Astrocyte (in vitro differentiated cells and primary cell): ENCODE measurements at regions not wholly inside any gene's neighbourhood (a gene's known extent, or its start where the extent isn't known, plus 50 kb on each side); places are given as distances from the start of the nearest gene placed in this dataset.
"Not testable (repeated sequence)": the region's sequence is repeated elsewhere in the genome, so short reads cannot be mapped to it uniquely, and the experiment has no call there.

Experiments used
- DNase-seq: peaks from one replicate; pipeline ENCODE4 v3.0.0-alpha.2; 2010; ENCODE audit warnings: low read depth
- FAIRE-seq: peaks from 2 replicates; lab custom pipeline; 2011; peaks lifted over from hg19 to GRCh38; lab: Jason Lieb, UNC
- H2AFZ ChIP-seq: 2 replicates; pipeline ENCODE4 v1.6.0; 2012; ENCODE audit warnings: low read depth, low read length, inconsistent platforms
- H3K27ac ChIP-seq: 2 replicates; pipeline ENCODE4 v1.5.1; 2011; ENCODE audit warnings: low read depth, low read length, inconsistent platforms
- H3K27me3 ChIP-seq: 2 replicates; pipeline ENCODE4 v1.6.0; 2011; ENCODE audit warnings: low read length, inconsistent platforms; ENCODE audit not compliant: insufficient read depth
- H3K36me3 ChIP-seq: 2 replicates; pipeline ENCODE4 v1.5.1; 2011; ENCODE audit warnings: low read length, inconsistent platforms; ENCODE audit not compliant: insufficient read depth
- H3K4me1 ChIP-seq: 2 replicates; pipeline ENCODE4 v1.5.1; 2011; ENCODE audit warnings: low read length, inconsistent platforms; ENCODE audit not compliant: insufficient read depth
- H3K4me2 ChIP-seq: 2 replicates; pipeline ENCODE4 v1.6.0; 2012; ENCODE audit warnings: low read length, inconsistent platforms
- H3K4me3 ChIP-seq: 2 replicates; pipeline ENCODE4 v1.5.1; 2011; ENCODE audit warnings: low read depth, mild to moderate bottlenecking, low read length, inconsistent platforms; ENCODE audit not compliant: insufficient read depth
- H3K79me2 ChIP-seq: 2 replicates; pipeline ENCODE4 v1.6.0; 2012; ENCODE audit warnings: mild to moderate bottlenecking, low read length, inconsistent platforms; ENCODE audit not compliant: insufficient read depth
- H3K9ac ChIP-seq: 2 replicates; pipeline ENCODE4 v1.6.0; 2012; ENCODE audit warnings: mild to moderate bottlenecking, low read length, inconsistent platforms
- H3K9me3 ChIP-seq: 2 replicates; pipeline ENCODE4 v1.5.1; 2012; ENCODE audit warnings: low read depth, mild to moderate bottlenecking, low read length, inconsistent platforms; ENCODE audit not compliant: insufficient read depth
- H4K20me1 ChIP-seq: 2 replicates; pipeline ENCODE4 v1.6.0; 2012; ENCODE audit warnings: low read length, inconsistent platforms; ENCODE audit not compliant: insufficient read depth
- H3K27ac Mint-ChIP-seq: one replicate; pipeline ENCODE4 v1.8.0; 2021; ENCODE audit warnings: mild to moderate bottlenecking, mixed read lengths; ENCODE audit not compliant: unreplicated experiment
- H3K27me3 Mint-ChIP-seq: one replicate; pipeline ENCODE4 v1.8.0; 2021; ENCODE audit warnings: low read depth, mixed read lengths; ENCODE audit not compliant: unreplicated experiment
- H3K36me3 Mint-ChIP-seq: one replicate; pipeline ENCODE4 v1.8.0; 2021; ENCODE audit warnings: low read depth, mixed read lengths; ENCODE audit not compliant: unreplicated experiment
- H3K4me1 Mint-ChIP-seq: one replicate; pipeline ENCODE4 v1.8.0; 2021; ENCODE audit warnings: low read depth, mixed read lengths; ENCODE audit not compliant: unreplicated experiment
- H3K4me3 Mint-ChIP-seq: one replicate; pipeline ENCODE4 v1.8.0; 2021; ENCODE audit warnings: mild to moderate bottlenecking, moderate library complexity, mixed read lengths; ENCODE audit not compliant: unreplicated experiment
- H3K9me3 Mint-ChIP-seq: one replicate; pipeline ENCODE4 v1.8.0; 2021; ENCODE audit warnings: mild to moderate bottlenecking, mixed read lengths; ENCODE audit not compliant: unreplicated experiment
- EZH2 ChIP-seq: IDR thresholded peaks from 2 replicates; pipeline ENCODE4 v1.6.1; 2012; ENCODE audit warnings: mild to moderate bottlenecking, low read length, inconsistent platforms; ENCODE audit not compliant: insufficient read depth
- TF ChIP-seq, protein P1 (sequence below): IDR thresholded peaks from 2 replicates; pipeline ENCODE4 v1.5.1; 2011; ENCODE audit warnings: low read depth, mild to moderate bottlenecking, inconsistent platforms, low read length, moderate library complexity; ENCODE audit not compliant: insufficient read depth

DNA sequence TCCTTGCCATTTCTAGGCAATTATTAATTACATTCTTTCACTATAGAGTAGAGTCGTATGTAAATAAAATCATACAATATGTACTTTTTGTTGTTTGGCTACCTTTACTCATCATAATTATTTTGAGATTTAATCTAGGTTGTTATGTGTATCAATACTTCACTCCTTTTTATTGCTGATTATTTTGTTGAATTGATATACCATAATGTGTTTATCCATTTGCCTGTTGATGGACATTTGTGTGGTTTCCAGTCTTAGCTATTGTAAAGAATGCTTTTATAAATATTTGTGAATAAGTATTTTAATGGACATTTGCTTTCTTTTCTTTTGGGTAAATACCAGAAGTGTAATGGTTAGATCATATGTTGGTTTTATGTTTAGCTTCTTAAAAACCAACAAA lies 174.0 kb downstream of the RAMP3 start:
- H4K20me1 ChIP-seq: no peaks in the 10 kb centered on the region
- no peak for DNase-seq
- H3K9ac ChIP-seq: no peak overlapping the region
- H3K36me3 Mint-ChIP-seq: no peaks in the 10 kb centered on the region
- H3K27ac Mint-ChIP-seq: no peak overlapping the region
- FAIRE-seq: no peak
- no peaks in the 10 kb centered on the region for H3K27me3 ChIP-seq
- no peak overlapping the region for H3K4me3 Mint-ChIP-seq
- TF ChIP-seq, protein P1, sequence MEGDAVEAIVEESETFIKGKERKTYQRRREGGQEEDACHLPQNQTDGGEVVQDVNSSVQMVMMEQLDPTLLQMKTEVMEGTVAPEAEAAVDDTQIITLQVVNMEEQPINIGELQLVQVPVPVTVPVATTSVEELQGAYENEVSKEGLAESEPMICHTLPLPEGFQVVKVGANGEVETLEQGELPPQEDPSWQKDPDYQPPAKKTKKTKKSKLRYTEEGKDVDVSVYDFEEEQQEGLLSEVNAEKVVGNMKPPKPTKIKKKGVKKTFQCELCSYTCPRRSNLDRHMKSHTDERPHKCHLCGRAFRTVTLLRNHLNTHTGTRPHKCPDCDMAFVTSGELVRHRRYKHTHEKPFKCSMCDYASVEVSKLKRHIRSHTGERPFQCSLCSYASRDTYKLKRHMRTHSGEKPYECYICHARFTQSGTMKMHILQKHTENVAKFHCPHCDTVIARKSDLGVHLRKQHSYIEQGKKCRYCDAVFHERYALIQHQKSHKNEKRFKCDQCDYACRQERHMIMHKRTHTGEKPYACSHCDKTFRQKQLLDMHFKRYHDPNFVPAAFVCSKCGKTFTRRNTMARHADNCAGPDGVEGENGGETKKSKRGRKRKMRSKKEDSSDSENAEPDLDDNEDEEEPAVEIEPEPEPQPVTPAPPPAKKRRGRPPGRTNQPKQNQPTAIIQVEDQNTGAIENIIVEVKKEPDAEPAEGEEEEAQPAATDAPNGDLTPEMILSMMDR: no peak
- TF ChIP-seq EZH2: no peak
- H3K4me1 ChIP-seq: no peaks in the 10 kb centered on the region
- no peaks in the 10 kb centered on the region for H3K9me3 ChIP-seq
- peaks cover 15% of the 10 kb centered on the region for H3K9me3 Mint-ChIP-seq
- no peak overlapping the region for H3K4me3 ChIP-seq
- no peak overlapping the region for H2AFZ ChIP-seq
- H3K27ac ChIP-seq: no peak overlapping the region
- no peaks in the 10 kb centered on the region for H3K4me1 Mint-ChIP-seq
- H3K27me3 Mint-ChIP-seq: peaks cover 11% of the 10 kb centered on the region
- H3K36me3 ChIP-seq: no peaks in the 10 kb centered on the region
- no peaks in the 10 kb centered on the region for H3K79me2 ChIP-seq
- H3K4me2 ChIP-seq: no peak overlapping the region

- not testable (repeated sequence) for H3K9me3 ChIP-seq, H4K20me1 ChIP-seq, H3K36me3 ChIP-seq, H3K4me1 ChIP-seq, H3K4me2 ChIP-seq, H3K36me3 Mint-ChIP-seq, H2AFZ ChIP-seq, H3K4me1 Mint-ChIP-seq, H3K27ac ChIP-seq, H3K27me3 Mint-ChIP-seq, FAIRE-seq, H3K9ac ChIP-seq, H3K27me3 ChIP-seq, H3K79me2 ChIP-seq, DNase-seq, H3K4me3 ChIP-seq, H3K27ac Mint-ChIP-seq, H3K4me3 Mint-ChIP-seq
- H3K9me3 Mint-ChIP-seq: peaks cover 10% of the 10 kb centered on the region
Observed at GRCh38 chr7:45335024-45335423, 177.4 kb downstream of the RAMP3 start.

- H3K4me1 Mint-ChIP-seq: no peaks in the 10 kb centered on the region
- no peaks in the 10 kb centered on the region for H3K36me3 Mint-ChIP-seq
- DNase-seq (no peak), FAIRE-seq (no peak)
- H3K27ac Mint-ChIP-seq: no peak overlapping the region
- H4K20me1 ChIP-seq: no peaks in the 10 kb centered on the region
- H3K4me3 ChIP-seq: no peak overlapping the region
- no peak overlapping the region for H3K27ac ChIP-seq
- no peaks in the 10 kb centered on the region for H3K9me3 Mint-ChIP-seq
- H3K9ac ChIP-seq: no peak overlapping the region
- no peaks in the 10 kb centered on the region for H3K36me3 ChIP-seq
- no peak overlapping the region for H3K4me3 Mint-ChIP-seq
- H3K4me2 ChIP-seq: no peak overlapping the region
- H3K27me3 ChIP-seq: no peaks in the 10 kb centered on the region
- no peaks in the 10 kb centered on the region for H3K9me3 ChIP-seq
- no peaks in the 10 kb centered on the region for H3K4me1 ChIP-seq
- no peak overlapping the region for H2AFZ ChIP-seq
- no peaks in the 10 kb centered on the region for H3K79me2 ChIP-seq
- no peaks in the 10 kb centered on the region for H3K27me3 Mint-ChIP-seq
- no peak for TF ChIP-seq EZH2
Observed at GRCh38 chr7:45342236-45342635, 184.6 kb downstream of the RAMP3 start.

- DNase-seq (no peak), FAIRE-seq (no peak)
- Histone ChIP-seq H3K79me2 (no peaks in the 10 kb centered on the region), H3K4me1 (no peaks in the 10 kb centered on the region), H3K4me2 (no peak overlapping the region), H3K27me3 (no peaks in the 10 kb centered on the region), H4K20me1 (no peaks in the 10 kb centered on the region), H3K36me3 (no peaks in the 10 kb centered on the region), H3K27ac (no peak overlapping the region), H3K4me3 (no peak overlapping the region), H2AFZ (no peak overlapping the region), H3K9ac (no peak overlapping the region), H3K9me3 (no peaks in the 10 kb centered on the region)
- H3K36me3 Mint-ChIP-seq: no peaks in the 10 kb centered on the region
- peaks cover 4% of the 10 kb centered on the region for H3K4me1 Mint-ChIP-seq
- H3K4me3 Mint-ChIP-seq: no peak overlapping the region
- no peak for TF ChIP-seq EZH2
- TF ChIP-seq, protein P1: no peak
- no peaks in the 10 kb centered on the region for H3K27me3 Mint-ChIP-seq
- H3K27ac Mint-ChIP-seq: no peak overlapping the region
- H3K9me3 Mint-ChIP-seq: no peaks in the 10 kb centered on the region
Observed at GRCh38 chr7:45343746-45344145, 186.2 kb downstream of the RAMP3 start.
